ENCODE measurements at regions not wholly inside any gene's neighbourhood (a gene's known extent, or its start where the extent isn't known, plus 50 kb on each side); places are given as distances from the start of the nearest gene placed in this dataset.

DNA sequence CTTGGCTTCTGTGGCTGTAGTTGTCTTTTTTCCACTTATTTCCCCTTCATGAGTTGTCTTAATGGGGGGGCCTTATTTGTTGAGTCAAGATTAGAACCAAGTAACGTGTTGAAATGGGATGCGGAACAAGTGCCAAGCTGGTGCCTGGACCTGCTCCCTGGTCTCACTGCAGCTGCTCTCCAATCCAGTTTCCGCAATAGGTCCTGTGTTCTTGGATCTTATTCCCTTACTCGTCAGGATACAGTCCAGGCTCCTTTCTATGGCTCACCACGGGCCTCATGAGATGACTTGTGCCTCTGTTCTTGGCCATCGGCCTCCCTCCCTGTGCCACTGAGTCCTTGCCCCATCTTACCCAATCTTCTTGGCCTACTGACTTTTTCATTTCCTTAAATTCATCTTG is 159.6 kb upstream of the CADM1 start:
- Histone ChIP-seq H3K4me3 (no peak overlapping the region), H3K9me3 (replicated peaks) (no peaks in the 10 kb centered on the region), H3K27me3 (replicated peaks) (no peaks in the 10 kb centered on the region), H3K36me3 (no peaks in the 10 kb centered on the region), H3K4me1 (replicated peaks) (peaks cover 5% of the 10 kb centered on the region; the same call in 1 of the 2 replicates), H3K27ac (no peak overlapping the region)
- DNase-seq (ENCODE audit: low read depth in 1 of 2, low spot score in 2 of 2) = no peak

DNA sequence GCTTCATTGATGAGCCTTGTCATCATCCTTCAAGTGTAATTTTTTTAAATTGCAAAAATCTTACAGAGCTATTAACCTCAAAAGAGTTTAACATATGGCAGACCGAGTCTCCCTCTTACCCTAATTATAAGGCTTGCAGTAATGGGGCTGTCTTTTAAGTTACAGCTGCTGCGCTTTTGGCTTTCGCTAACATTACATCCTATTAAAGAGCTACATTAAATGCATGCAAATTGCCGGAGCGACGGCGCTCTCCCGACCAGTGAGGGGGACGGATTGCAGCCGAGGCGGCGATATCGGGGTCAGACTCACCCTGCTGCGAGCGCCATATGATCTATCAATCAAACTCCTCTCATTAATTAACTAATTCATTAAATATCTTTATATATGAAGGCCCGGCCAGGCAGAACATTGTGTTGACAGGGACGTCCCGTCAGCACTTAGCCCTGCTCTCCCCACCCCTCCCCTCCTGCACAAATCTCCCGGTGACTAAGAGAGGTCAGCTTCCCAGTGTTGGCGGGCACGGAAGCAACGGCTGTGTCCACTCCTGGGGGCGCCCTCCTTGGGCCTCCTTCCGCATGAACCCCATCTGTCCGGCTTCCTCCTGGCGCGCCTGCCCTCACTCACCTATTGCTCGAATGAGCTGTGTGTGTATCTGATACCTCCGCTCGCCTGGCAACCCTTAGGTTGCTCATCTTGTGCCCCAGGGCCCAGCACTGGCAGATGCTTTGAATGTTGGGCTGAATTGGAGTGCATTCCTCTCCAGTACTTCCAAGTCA is 156.0 kb upstream of the CADM1 start:
- Histone ChIP-seq H3K4me3 (no peak overlapping the region), H3K4me1 (replicated peaks) (peaks cover 5% of the 10 kb centered on the region; the same call in 1 of the 2 replicates), H3K27me3 (replicated peaks) (no peaks in the 10 kb centered on the region), H3K27ac (no peak overlapping the region), H3K36me3 (no peaks in the 10 kb centered on the region), H3K9me3 (replicated peaks) (no peaks in the 10 kb centered on the region)
- DNase-seq (ENCODE audit: low read depth in 1 of 2, low spot score in 2 of 2) = no peak

DNA sequence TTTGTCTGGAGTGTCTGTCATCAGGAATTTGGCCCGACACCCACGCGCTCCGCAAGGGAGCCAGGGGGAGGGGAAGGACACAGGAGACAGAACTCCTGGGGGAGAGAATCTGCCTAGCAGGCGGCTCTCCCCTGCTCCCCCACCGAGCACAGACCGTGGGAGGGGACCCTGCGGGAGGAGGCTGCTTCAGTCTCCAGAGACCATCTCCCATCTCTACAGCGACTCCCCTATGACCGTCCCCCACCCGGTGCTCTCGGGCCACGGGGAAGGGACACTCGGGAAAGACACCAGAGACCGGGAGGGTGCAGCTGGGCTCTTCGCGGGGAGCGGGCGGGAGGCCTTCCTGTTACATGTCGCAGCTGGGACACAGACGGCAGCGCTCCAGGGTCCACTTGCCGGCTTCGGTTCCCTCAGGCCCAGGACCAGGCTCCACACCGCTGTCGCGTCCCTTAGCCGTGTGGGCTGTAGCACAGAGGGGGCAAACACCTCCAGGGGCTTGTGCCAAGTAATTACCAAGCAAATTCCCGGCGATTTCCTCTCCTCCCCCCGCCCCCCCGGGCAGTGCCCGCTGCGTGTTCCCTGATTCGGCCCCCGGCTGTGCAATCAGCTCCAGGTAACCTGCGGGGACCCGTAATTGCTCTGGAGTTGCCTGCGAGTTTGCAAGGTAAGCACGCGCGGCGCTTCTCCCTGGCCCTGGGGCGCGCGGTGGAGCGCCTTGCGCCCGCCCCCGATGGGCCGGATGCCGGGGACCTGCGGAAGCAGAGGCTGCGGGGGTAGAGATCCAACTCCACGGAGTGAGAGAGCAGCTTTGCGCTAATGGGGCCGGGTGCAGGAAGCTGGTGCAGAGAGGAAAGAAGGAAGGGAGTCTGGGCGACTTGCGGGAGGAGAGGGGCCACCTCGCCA is 155.1 kb upstream of the CADM1 start:
- H3K4me3 ChIP-seq = no peak overlapping the region

DNA sequence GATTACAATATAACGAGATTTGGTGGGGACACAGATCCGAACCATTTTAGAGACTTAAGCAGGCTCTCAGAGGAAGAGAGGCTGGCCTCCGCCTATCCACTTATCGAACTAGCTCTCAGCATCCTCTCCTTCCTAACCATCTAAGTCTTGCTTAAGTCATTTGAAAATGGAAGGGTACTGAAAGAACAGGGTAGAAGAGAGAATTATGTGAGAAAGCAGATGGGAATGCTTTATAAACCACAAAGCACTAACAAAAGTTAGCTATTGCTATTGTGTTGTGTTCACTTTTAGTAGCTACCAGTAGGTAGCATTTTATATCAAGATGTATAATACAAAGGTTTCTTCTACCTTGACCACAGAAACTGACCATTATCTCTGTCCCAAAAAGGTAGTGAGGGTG is 153.4 kb upstream of the CADM1 start:
- DNase-seq (ENCODE audit: low read depth in 1 of 2, low spot score in 2 of 2) = no peak
- Histone ChIP-seq H3K4me3 (no peak overlapping the region), H3K4me1 (replicated peaks) (peaks cover 5% of the 10 kb centered on the region; the same call in 1 of the 2 replicates), H3K27ac (no peak overlapping the region), H3K36me3 (no peaks in the 10 kb centered on the region), H3K27me3 (replicated peaks) (no peaks in the 10 kb centered on the region), H3K9me3 (replicated peaks) (no peaks in the 10 kb centered on the region)

More for the DNA sequence above, 155.1 kb upstream of the CADM1 start:
- H3K36me3 ChIP-seq = no peaks in the 10 kb centered on the region
- no peak overlapping the region for H3K27ac ChIP-seq
- H3K27me3 ChIP-seq (replicated peaks) = no peaks in the 10 kb centered on the region
- H3K4me1 ChIP-seq (replicated peaks) = peaks cover 5% of the 10 kb centered on the region; the same call in 1 of the 2 replicates
- H3K9me3 ChIP-seq (replicated peaks) = no peaks in the 10 kb centered on the region
- DNase-seq (ENCODE audit: low read depth in 1 of 2, low spot score in 2 of 2) = no peak

DNA sequence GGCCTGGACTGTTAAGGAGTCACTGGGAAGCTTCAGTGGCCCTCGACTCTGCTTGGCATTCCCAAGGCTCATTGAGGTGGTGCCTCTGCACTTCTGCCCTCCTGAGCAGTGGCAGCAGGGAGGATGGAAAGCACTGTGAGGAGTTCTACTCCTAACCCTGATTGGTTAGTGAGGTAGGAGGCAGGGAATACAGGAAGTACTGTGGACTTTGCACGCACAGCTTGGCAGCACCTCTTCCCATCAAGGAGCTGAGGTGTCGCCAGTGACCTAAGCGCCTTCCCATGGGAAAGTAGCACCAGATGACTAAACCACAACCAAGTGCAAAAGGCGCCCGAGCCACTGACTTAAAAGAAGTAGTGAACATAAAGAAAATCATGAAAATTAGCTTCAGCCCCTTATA is 152.5 kb upstream of the CADM1 start:
- no peaks in the 10 kb centered on the region for H3K36me3 ChIP-seq
- peaks cover 5% of the 10 kb centered on the region; the same call in 1 of the 2 replicates for H3K4me1 ChIP-seq (replicated peaks)
- DNase-seq (ENCODE audit: low read depth in 1 of 2, low spot score in 2 of 2) = no peak
- no peaks in the 10 kb centered on the region for H3K27me3 ChIP-seq (replicated peaks)
- H3K9me3 ChIP-seq (replicated peaks) = no peaks in the 10 kb centered on the region
- H3K4me3 ChIP-seq = no peak overlapping the region
- H3K27ac ChIP-seq = no peak overlapping the region

DNA sequence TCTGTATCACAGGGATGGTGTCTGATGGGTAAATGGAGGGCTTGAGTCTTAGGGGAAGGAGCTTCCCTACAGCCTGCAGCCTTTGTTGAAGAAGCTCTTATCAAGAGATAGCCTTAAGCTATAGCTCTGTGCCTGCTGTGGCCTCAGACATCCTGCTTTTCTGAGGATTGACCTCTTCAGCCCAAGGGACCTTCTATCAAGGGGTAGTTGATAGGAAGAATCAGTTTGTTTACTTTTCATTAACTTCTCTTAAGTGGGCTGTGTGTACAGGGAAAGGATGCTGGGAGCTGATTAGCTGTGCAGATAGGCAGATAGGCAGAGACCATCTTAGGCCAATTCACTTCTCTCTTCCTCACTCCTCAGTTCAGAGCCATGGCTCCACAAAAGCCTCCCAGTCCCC is 151.8 kb upstream of the CADM1 start:
- no peak for DNase-seq (ENCODE audit: low read depth in 1 of 2, low spot score in 2 of 2)
- Histone ChIP-seq H3K27ac (no peak overlapping the region), H3K9me3 (replicated peaks) (no peaks in the 10 kb centered on the region), H3K27me3 (replicated peaks) (no peaks in the 10 kb centered on the region), H3K36me3 (no peaks in the 10 kb centered on the region), H3K4me1 (replicated peaks) (peaks cover 5% of the 10 kb centered on the region; the same call in 1 of the 2 replicates), H3K4me3 (no peak overlapping the region)

DNA sequence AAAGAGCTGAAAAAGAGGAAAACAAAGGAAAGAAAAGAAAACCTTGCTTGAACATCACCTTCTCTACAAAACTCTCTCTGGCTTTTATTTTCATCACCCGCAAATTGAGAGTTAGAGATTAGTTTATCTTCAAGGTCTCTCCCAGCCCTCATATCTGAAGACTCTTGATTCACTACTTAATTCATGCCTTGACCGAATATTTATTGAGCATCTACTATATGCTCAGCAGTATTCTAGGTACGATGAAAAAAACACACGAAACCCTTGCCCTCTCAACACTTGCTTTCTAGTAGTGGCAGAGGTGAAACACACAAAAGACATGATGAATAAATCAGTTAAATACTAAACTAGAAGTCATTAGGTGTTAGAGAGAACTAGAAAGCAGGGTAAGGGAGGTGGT is 150.6 kb upstream of the CADM1 start:
- no peak overlapping the region for H3K27ac ChIP-seq
- no peaks in the 10 kb centered on the region for H3K27me3 ChIP-seq (replicated peaks)
- no peaks in the 10 kb centered on the region for H3K9me3 ChIP-seq (replicated peaks)
- peaks cover 5% of the 10 kb centered on the region; the same call in 1 of the 2 replicates for H3K4me1 ChIP-seq (replicated peaks)
- H3K36me3 ChIP-seq = no peaks in the 10 kb centered on the region
- H3K4me3 ChIP-seq = no peak overlapping the region
- no peak for DNase-seq (ENCODE audit: low read depth in 1 of 2, low spot score in 2 of 2)

DNA sequence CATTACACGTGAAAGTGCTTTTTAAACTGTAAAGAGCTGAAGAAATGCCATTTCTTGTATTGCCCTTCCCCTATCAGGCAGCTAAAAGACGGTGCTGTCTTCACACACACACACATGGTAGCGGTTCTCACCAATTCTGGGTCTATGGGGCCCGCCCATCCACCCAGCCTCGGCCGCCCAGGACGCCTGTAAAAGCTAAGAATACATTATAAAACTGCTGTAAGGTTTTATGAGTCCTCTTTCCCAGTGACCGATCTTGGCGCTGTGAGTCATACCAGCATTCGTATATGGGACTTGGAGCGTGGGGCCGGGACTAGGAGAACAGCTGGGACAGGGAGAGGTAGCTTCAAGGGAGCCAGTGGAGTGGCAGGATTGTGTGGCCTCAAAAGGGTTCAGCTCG is 149.7 kb upstream of the CADM1 start:
- Histone ChIP-seq H3K4me1 (replicated peaks) (no peaks in the 10 kb centered on the region), H3K27ac (no peak overlapping the region), H3K36me3 (no peaks in the 10 kb centered on the region), H3K9me3 (replicated peaks) (no peaks in the 10 kb centered on the region), H3K27me3 (replicated peaks) (no peaks in the 10 kb centered on the region), H3K4me3 (no peak overlapping the region)
- DNase-seq (ENCODE audit: low read depth in 1 of 2, low spot score in 2 of 2) = no peak

DNA sequence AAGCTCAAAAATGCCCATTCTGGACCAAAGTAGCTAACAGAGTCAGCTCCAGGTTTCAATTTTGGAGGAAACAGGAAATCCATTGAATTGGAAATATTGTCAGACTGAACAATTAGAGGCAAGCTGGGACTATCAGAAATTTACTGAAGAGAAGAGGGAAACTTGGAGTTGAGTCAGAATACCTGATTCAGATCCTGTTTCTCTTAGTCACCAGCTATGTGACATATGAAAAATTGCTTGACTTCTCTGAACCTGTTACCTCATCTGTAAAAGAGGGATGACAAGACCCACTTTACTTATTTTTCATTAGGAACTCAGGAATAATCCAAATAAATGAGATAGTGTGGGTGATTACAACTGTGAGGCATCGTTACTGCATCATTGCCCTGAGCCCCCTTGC is 148.9 kb upstream of the CADM1 start:
- H3K9me3 ChIP-seq (replicated peaks) = no peaks in the 10 kb centered on the region
- H3K36me3 ChIP-seq = no peaks in the 10 kb centered on the region
- no peak overlapping the region for H3K27ac ChIP-seq
- H3K4me3 ChIP-seq = no peak overlapping the region
- H3K4me1 ChIP-seq (replicated peaks) = no peaks in the 10 kb centered on the region
- no peaks in the 10 kb centered on the region for H3K27me3 ChIP-seq (replicated peaks)
- no peak for DNase-seq (ENCODE audit: low read depth in 1 of 2, low spot score in 2 of 2)

DNA sequence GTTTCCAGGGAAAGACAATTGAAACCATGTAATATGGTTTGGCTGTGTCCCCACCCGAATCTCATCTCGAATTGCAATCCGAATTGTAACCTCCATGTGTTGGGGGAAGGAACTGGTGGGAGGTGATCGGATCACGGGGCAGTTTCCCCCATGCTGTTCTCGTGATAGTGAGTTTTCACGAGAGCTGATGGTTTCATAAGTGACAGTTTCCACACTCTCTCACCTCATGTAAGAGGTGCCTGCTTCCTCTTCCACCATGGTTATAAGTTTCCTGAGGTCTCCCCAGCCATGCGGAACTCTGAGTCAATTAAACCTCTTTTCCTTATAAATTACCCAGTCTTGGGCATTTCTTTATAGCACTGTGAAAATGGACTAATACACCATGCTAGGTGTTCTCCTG is 148.3 kb upstream of the CADM1 start:
- Histone ChIP-seq H3K36me3 (no peaks in the 10 kb centered on the region), H3K4me3 (no peak overlapping the region), H3K4me1 (replicated peaks) (no peaks in the 10 kb centered on the region), H3K9me3 (replicated peaks) (no peaks in the 10 kb centered on the region), H3K27me3 (replicated peaks) (no peaks in the 10 kb centered on the region), H3K27ac (no peak overlapping the region)
- no peak for DNase-seq (ENCODE audit: low read depth in 1 of 2, low spot score in 2 of 2)

DNA sequence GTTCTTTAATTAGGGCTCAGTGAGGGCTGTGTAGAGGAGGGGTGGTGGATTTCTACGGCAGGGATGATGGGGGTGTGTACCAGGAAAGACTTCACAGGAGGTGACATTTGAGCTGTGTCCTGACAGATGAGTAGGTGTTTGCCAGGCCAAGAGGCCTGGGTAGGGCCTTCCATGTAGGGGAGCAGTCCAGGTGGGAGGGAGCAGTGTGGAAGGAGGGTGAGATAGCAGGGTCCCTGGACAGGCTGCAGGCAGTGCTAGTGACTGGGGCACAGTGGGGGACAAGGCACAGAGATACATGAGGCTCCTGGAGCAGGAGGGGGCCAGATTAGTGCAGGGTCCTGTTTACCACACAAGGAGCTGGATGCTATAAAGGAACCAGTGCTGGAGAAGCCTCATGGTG is 147.9 kb upstream of the CADM1 start:
- no peak for DNase-seq (ENCODE audit: low read depth in 1 of 2, low spot score in 2 of 2)

DNA sequence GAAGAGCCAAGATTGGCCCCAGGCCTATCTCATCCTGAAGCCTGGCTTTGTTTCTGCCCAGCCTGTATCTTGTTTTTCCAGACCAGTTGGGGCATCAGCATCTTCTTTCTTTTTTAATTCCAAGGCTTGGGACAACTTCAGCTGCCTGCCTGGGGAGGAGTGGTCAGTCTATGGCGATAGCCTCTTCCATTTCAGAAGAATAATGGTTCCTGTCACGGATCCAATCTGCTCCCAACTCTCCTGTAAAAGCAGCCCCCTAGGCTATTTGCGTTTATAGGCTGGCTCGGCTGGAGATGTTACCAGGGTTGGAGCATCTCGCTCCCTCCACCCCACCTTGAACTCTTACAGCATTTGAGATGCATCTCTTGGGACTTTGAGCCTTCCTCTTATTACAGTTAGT is 145.2 kb upstream of the CADM1 start:
- H3K27me3 ChIP-seq (replicated peaks) = no peaks in the 10 kb centered on the region
- no peak for DNase-seq (ENCODE audit: low read depth in 1 of 2, low spot score in 2 of 2)
- H3K9me3 ChIP-seq (replicated peaks) = no peaks in the 10 kb centered on the region
- H3K4me3 ChIP-seq = no peak overlapping the region
- no peaks in the 10 kb centered on the region for H3K36me3 ChIP-seq
- no peaks in the 10 kb centered on the region for H3K4me1 ChIP-seq (replicated peaks)
- H3K27ac ChIP-seq = no peak overlapping the region

More for the DNA sequence above, 147.9 kb upstream of the CADM1 start:
- Histone ChIP-seq H3K27ac (no peak overlapping the region), H3K36me3 (no peaks in the 10 kb centered on the region), H3K4me3 (no peak overlapping the region), H3K27me3 (replicated peaks) (no peaks in the 10 kb centered on the region), H3K9me3 (replicated peaks) (no peaks in the 10 kb centered on the region), H3K4me1 (replicated peaks) (no peaks in the 10 kb centered on the region)

DNA sequence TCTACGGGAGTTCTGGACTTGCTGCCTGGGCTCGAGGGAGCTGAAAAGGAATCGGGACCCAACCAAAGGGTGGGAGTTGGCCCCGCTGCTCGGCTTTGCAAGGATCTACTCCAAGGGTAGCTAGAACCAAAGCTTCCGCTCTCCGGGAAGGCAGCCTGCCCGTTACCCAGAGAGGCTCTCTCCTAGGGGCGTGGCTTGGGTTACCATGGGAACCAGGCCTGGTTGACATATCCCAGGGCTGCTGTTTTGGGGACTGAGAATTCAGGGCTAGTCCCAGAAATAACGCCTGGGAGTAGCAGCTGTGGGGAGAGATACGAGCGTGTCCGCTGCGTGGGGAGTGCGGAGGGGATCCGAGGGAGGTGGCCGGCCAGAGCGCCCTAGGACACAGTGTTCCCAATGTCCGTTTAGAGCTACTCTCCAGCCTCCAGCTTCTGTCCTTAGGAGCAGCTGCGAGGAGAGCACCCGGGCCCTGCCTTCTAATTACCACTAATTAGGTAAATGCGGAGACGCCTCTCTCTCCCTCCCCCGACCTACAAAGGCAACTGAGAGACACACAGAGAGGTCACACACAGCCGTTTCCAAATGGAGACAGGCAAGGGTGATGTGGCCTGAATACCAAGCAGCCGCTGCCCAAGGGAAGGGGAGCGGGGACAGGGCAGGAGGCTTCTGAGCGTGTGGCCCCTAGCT is 141.6 kb upstream of the CADM1 start:
- H3K9me3 ChIP-seq (replicated peaks) = no peaks in the 10 kb centered on the region
- H3K4me3 ChIP-seq = no peak overlapping the region
- H3K36me3 ChIP-seq = no peaks in the 10 kb centered on the region
- no peaks in the 10 kb centered on the region for H3K27me3 ChIP-seq (replicated peaks)
- no peaks in the 10 kb centered on the region for H3K4me1 ChIP-seq (replicated peaks)
- DNase-seq (ENCODE audit: low read depth in 1 of 2, low spot score in 2 of 2) = no peak
- no peak overlapping the region for H3K27ac ChIP-seq

DNA sequence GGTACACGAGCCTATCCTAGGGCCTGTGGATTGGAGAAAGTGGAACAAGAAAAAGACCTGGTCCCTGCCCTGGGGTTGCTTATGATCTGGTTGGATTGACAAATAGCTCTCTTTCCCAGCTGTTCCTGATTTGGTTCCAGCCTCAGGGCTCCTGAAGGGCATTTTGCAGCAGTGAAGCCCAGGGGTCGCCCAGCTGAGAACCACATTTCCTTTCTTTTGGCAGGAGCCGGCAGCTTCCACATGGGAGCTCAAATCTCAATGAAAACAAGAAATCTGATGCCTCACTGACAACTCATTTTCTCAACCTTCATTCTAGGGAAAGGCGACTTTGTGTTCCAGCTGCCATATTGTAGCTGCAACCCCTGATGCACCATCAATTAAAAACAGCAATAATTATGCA is 140.6 kb upstream of the CADM1 start:
- no peaks in the 10 kb centered on the region for H3K4me1 ChIP-seq (replicated peaks)
- no peak overlapping the region for H3K4me3 ChIP-seq
- no peaks in the 10 kb centered on the region for H3K36me3 ChIP-seq
- H3K27ac ChIP-seq = no peak overlapping the region
- H3K27me3 ChIP-seq (replicated peaks) = no peaks in the 10 kb centered on the region
- no peak for DNase-seq (ENCODE audit: low read depth in 1 of 2, low spot score in 2 of 2)
- no peaks in the 10 kb centered on the region for H3K9me3 ChIP-seq (replicated peaks)

All from SJSA1 (cell line).